HG03060 (cell line): ENCODE measurements at regions not wholly inside any gene's neighbourhood (a gene's known extent, or its start where the extent isn't known, plus 50 kb on each side); places are given as distances from the start of the nearest gene placed in this dataset.

ENCODE experiments used
- ATAC-seq: cut with Tn5 transposase; IDR thresholded peaks from one replicate; pipeline ENCODE4 v1.9.1; 2021; ENCODE audit warnings: low read depth, moderate number of reproducible peaks; ENCODE audit not compliant: unreplicated experiment

GRCh38 chr13:80047406-80047805 lies 293.5 kb downstream of the SPRY2 start:
- no peak for ATAC-seq

GRCh38 chr13:80040981-80041317 lies 300.0 kb downstream of the SPRY2 start:
- no peak for ATAC-seq

- ATAC-seq: no peak
These were observed 300.5 kb downstream of the SPRY2 start for GRCh38 chr13:80040196-80040980.

- ATAC-seq: peak; percentile 50
These were observed 301.9 kb downstream of the SPRY2 start for GRCh38 chr13:80039000-80039399.

- ATAC-seq: no peak
These were observed 302.6 kb downstream of the SPRY2 start for GRCh38 chr13:80038371-80038770.

- peak; percentile 49 for ATAC-seq
These were observed 303.4 kb downstream of the SPRY2 start for GRCh38 chr13:80037505-80037888.

GRCh38 chr13:80036845-80037504 lies 304.0 kb downstream of the SPRY2 start:
- ATAC-seq: peak; percentile 33

GRCh38 chr13:80035096-80035495 lies 305.8 kb downstream of the SPRY2 start:
- ATAC-seq: no peak

GRCh38 chr13:80033951-80034350 lies 307.0 kb downstream of the SPRY2 start:
- no peak for ATAC-seq

- ATAC-seq: no peak
These were observed 307.6 kb downstream of the SPRY2 start for GRCh38 chr13:80033286-80033685.

GRCh38 chr13:80030491-80030890 lies 310.4 kb downstream of the SPRY2 start:
- ATAC-seq: peak; percentile 61

- ATAC-seq: no peak
These were observed 311.8 kb downstream of the SPRY2 start for GRCh38 chr13:80029170-80029569.

- ATAC-seq: no peak
These were observed 318.8 kb downstream of the SPRY2 start for GRCh38 chr13:80022146-80022545.

GRCh38 chr13:80012251-80012650 lies 328.7 kb downstream of the SPRY2 start:
- ATAC-seq: peak; percentile 90

- ATAC-seq: no peak
These were observed 329.3 kb downstream of the SPRY2 start for GRCh38 chr13:80011448-80012212.

- ATAC-seq: no peak
These were observed 330.1 kb downstream of the SPRY2 start for GRCh38 chr13:80010846-80011245.

GRCh38 chr13:80010286-80010831 lies 330.6 kb downstream of the SPRY2 start:
- no peak for ATAC-seq

GRCh38 chr13:80009760-80010159 lies 331.2 kb downstream of the SPRY2 start:
- ATAC-seq: no peak

- ATAC-seq: no peak
These were observed 334.0 kb downstream of the SPRY2 start for GRCh38 chr13:80006940-80007339.

- no peak for ATAC-seq
These were observed 339.4 kb downstream of the SPRY2 start for GRCh38 chr13:80001510-80001842.
